SK-N-SH treated with all-trans-retinoic acid at 6 μM for 48 hours (cell line): ENCODE measurements at regions not wholly inside any gene's neighbourhood (a gene's known extent, or its start where the extent isn't known, plus 50 kb on each side); places are given as distances from the start of the nearest gene placed in this dataset.

Experiments used
- PATZ1 ChIP-seq: fragments of 250-450 bp; sonication (Bioruptor Pico); IDR thresholded peaks from 2 replicates; pipeline ENCODE4 v1.8.0; 2020; ENCODE audit warnings: mild to moderate bottlenecking, moderate library complexity, borderline replicate concordance
- POU6F1 ChIP-seq: fragments of 250-450 bp; sonication (Bioruptor Pico); IDR thresholded peaks from 2 replicates; pipeline ENCODE4 v1.8.0; 2021; ENCODE audit warnings: low read depth, mild to moderate bottlenecking, moderate library complexity, borderline replicate concordance
- RARB ChIP-seq: fragments of 250-450 bp; sonication (Bioruptor Pico); IDR thresholded peaks from 2 replicates; pipeline ENCODE4 v1.8.0; 2021; ENCODE audit warnings: mild to moderate bottlenecking, moderate library complexity
- SNAI2 ChIP-seq: fragments of 250-450 bp; sonication (Bioruptor Pico); IDR thresholded peaks from 2 replicates; pipeline ENCODE4 v1.5.0; 2020; ENCODE audit warnings: mild to moderate bottlenecking, moderate library complexity
- TCF4 ChIP-seq: fragments of 250-450 bp; sonication (Bioruptor Pico); IDR thresholded peaks from 2 replicates; pipeline ENCODE4 v1.8.0; 2021; ENCODE audit warnings: mild to moderate bottlenecking, moderate library complexity, borderline replicate concordance
- TOX ChIP-seq: fragments of 250-450 bp; sonication (Bioruptor Pico); IDR thresholded peaks from 2 replicates; pipeline ENCODE4 v1.8.0; 2021; ENCODE audit warnings: mild to moderate bottlenecking, moderate library complexity, borderline replicate concordance
- ZFP3 ChIP-seq: fragments of 250-450 bp; sonication (Bioruptor Pico); IDR thresholded peaks from 2 replicates; pipeline ENCODE4 v1.5.0; 2020; ENCODE audit warnings: mild to moderate bottlenecking, moderate library complexity
- TF ChIP-seq, protein P1 (sequence below): fragments of 250-450 bp; sonication (Bioruptor Pico); IDR thresholded peaks from 2 replicates; pipeline ENCODE4 v1.5.1; 2021; ENCODE audit warnings: mild to moderate bottlenecking, moderate library complexity

DNA sequence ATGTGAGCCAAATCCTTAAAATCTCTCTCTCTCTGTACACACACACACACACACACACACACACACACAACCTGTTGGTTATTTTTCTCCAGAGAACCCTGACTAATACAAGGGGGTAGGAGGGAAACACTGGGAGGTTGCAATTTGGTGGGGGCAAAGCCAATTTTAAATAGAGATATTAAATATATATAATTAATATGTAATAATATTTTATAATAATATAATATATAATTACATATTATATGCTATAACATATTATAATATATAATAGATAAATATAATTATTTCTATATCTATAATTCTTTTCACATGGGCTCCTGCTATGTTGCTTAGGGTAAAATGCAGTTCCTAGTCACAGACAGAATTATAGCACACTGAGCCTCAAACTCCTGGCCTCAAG lies 1354.2 kb downstream of the FSTL5 start:
- TF ChIP-seq PATZ1 (no peak), TCF4 (CRISPR knock-in tag) (no peak), TOX (CRISPR knock-in tag) (no peak), POU6F1 (no peak), SNAI2 (CRISPR knock-in tag) (no peak), RARB (CRISPR knock-in tag) (no peak), ZFP3 (CRISPR knock-in tag) (no peak)
- TF ChIP-seq, protein P1, sequence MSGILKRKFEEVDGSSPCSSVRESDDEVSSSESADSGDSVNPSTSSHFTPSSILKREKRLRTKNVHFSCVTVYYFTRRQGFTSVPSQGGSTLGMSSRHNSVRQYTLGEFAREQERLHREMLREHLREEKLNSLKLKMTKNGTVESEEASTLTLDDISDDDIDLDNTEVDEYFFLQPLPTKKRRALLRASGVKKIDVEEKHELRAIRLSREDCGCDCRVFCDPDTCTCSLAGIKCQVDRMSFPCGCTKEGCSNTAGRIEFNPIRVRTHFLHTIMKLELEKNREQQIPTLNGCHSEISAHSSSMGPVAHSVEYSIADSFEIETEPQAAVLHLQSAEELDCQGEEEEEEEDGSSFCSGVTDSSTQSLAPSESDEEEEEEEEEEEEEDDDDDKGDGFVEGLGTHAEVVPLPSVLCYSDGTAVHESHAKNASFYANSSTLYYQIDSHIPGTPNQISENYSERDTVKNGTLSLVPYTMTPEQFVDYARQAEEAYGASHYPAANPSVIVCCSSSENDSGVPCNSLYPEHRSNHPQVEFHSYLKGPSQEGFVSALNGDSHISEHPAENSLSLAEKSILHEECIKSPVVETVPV (CRISPR knock-in tag): no peak
